GM18508 (cell line): ENCODE measurements at regions not wholly inside any gene's neighbourhood (a gene's known extent, or its start where the extent isn't known, plus 50 kb on each side); places are given as distances from the start of the nearest gene placed in this dataset.

Source experiments
- ATAC-seq: cut with Tn5 transposase; IDR thresholded peaks from one replicate; pipeline ENCODE4 v1.9.1; 2021; ENCODE audit warnings: moderate number of reproducible peaks; ENCODE audit not compliant: insufficient read depth, unreplicated experiment

DNA sequence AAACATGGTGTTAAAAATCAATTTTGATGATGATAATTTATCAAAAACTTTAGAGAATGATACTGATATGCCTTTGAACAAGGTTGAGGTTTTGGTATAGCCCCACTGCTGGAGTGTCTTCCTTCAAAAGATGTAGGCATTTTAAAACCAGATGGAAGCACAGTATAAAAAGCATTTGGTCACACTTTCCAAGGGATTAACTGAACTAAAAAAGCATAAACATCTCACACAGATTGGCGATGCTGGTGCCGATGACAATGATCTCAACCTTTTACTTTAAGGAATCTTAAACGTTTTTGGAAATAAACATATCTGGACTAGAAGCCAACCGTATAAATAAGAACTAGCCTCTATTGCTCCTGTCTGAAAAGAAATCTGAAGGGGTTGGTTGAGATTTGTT lies 488.4 kb downstream of the ENC1 start:
- ATAC-seq, result no peak

DNA sequence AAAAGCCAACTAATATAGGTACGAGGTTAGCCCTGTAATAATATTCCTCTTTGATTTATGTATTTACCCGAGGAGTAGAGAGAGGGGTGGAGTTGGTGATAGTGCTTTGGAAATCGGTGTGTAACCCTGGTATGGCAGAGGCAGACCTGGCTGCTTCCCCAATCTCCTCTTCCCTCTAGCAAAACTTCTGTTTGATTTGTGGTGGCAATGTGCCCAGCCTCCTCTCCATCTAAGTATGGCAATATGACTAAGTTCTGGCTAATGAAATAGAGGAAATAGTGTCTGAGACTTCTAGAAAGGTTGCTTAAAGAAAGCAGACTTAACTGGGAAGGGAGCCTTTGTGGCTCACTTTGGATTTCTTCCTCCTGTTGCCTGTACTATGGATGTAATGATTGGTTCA lies 491.1 kb downstream of the ENC1 start:
- no peak for ATAC-seq

DNA sequence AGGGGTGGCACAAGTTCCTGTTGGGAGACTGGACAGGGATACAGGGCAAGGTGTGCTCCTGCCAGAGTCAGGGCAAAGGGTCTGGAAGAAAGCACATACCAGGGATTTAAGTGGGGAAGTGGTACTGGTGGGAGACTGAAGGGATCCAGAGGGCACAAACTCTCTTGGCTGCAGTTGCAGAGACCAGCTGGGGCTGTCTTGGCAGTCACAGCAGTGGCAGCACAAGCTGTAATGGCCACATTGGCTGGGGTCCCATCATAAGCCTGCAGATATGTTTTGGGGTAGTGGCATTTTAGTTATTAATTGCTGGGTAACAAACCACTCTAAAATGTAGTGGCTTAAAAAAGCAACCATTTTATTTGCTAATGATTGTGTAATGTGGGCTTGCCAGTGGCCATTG lies 492.2 kb downstream of the ENC1 start:
- no peak for ATAC-seq

DNA sequence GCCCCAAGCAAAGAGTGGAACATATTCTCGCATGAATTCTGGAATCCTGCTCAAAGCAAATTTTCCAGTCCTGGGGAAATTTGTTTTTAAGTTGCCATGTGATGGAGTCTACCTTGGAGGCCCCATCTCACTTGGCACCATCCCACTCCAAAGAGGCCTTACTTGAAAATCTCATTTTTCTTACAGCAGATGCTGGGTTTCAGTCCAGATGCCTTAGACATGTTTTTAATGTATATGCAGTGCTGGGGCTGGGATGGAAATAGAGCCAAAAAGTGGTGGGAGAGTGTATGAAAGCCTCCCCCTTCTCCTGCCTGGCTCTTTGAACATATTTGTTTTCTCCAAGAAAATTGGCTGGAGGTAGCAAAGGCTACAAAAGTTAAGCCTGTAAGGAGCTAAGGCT lies 493.7 kb downstream of the ENC1 start:
- ATAC-seq, result no peak

DNA sequence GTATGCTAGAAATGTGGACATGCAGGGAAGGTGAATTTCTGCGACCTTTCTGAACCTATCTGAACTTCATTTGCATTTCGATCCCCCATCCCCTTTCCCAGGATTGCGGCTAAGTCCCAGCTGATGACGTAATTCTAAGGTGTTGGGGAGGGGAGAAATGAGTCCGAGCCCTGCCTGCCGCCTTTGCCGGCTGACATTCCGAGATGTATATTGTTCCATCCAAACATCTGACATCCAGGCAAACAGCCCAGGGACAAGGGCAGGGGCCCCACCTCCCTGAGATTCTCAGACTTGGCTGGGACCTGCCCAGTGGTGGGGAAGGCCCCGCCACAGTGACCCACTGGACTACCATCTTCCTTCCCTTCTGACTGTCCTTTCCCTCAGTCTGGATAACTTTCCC lies 494.6 kb downstream of the ENC1 start:
- ATAC-seq, result no peak

DNA sequence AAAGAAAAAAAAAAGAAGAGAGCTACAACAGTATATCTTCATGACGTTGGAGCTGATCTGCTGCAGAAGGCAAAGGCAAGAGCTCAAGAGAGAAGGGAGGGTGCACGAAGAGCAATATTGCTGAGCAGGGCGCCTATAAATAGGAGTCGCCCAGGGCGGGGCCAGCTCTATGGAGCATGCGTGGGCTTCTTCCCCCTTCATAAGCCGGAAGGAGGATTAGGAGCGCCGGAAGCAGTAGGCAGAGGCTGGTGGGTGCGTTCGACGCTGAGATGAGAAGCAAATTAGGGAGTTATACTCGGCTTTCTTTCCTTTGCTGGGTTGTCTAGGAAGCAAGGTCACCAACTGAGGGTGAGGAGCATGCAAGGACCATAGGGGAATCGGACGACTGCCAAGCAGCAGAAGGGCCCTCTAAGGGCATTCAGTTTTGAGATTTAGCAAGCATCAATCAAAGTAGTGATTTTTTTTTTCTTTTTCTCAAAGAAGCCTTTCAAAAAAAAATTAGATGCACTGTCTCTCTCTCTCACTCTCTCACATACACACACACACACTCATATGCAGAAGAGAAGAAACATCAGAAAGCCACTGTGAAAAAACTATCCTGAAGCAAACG lies 496.7 kb downstream of the ENC1 start:
- ATAC-seq, result no peak

DNA sequence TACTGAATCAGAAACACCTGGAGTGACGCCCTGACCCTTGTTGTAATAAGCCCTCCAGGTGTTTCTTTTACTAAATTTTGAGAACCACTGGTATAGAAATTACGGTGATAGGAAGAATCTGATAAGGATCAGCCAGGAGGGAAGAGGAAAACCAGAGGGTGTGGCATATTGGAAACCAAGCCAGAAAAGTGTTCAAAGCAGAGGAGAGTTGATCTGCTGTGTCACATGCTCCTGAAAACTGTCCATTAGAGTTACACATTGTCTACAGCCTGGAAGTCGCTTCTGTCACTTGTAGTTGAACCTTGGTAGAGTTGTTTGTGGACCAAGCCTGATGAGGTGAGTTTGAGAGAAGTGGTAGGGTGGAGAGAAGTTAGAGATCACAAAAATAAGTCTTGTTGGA lies 497.4 kb downstream of the ENC1 start:
- no peak for ATAC-seq

DNA sequence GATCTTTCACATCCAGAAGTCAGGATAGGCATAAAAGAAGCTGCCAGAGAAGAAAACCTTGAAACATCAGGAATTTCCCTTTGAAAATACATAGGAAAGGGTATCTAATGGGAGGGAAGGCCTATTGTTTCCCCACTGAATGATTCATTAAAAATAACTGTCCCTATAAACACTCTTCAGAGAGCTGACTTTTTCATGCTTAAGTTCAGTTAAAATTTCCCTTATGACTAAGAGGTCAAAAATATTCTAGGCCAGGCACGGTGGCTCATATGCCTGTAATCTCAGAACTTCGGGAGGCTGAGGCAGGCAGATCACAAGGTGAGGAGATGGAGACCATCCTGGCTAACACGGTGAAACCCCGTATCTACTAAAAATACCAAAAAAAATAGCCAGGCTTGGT lies 499.5 kb downstream of the ENC1 start:
- ATAC-seq, result no peak

DNA sequence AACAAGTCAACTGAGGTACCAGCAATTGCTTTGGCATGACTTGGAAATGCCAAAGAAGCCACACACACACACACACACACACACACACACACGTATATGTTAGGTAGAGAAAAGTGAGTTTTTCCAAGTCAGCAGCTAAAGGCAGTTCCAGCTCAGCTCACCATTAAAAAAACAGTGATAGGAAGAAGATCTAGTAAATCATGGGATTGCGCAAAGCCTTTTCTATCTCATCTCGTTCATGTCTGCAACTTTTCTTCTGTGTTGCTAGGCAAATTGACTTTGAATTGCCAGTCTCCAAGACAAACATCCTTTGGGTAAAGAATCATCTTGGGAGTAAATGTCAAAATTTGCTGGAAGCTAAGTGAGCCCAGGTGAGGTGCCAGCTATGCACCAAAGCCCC lies 500.1 kb downstream of the ENC1 start:
- ATAC-seq, result no peak

DNA sequence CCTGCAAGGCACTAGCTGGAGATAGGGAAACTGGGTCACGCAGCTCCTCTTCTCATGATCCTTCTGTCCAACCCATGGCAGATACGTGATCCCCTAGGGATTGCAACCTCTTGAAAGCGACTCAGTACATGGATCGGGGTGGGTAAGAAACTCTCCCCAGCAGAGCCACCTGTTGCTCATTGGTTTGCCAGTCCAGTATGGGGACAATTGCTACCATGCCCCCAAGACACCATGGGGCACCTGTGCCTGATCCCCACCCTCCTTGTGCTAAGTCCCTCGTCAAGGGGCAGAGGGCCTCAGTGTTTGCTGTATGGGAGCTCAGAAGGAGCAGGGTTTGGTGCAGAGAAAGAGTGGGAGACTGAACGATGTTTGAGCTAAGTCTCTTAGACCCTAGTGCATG lies 500.9 kb downstream of the ENC1 start:
- ATAC-seq, result no peak

DNA sequence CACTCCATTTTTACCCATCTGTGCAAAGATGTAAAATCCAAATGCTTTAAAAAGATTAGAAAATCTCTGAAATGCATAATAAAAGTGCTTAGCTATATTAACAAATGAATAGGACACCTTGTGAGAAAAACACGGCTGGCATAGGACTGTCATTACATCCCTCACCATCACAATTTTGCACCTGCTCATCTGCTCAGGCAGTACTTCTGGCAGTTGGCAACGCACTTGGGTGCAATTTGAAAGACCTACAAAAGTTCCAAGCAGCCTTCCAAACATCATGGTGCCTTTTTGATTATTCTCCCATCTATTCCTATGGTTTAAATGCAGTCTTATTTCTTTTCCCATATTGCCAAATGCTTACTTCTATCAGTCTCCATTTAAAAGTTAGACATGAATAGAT lies 501.8 kb downstream of the ENC1 start:
- no peak for ATAC-seq

DNA sequence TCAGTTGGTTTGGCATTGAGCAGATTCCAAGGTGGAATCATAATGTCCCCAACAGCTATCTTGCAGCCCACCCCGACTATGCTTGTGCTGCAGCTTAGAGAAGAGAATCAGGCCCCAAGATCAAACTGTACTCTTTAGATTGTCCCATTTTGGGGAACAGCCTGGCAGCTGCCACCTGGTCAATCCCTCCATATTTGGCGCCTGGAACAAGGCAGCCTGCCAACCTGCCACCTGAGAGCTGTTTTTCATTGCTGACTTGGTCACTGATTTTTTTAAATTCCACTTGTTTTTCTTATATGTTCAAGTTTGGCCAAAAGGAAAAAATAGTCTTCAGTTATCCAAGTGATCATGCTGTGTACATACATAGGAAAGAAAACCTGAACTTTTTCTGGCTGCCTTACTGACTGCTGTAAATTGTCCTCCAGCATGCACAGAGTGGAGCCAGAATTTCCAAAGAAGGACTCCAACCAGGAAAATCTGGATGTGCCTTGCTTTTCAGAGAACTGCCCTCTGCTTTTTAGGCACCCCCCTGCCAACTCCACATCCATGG lies 504.2 kb downstream of the ENC1 start:
- no peak for ATAC-seq

DNA sequence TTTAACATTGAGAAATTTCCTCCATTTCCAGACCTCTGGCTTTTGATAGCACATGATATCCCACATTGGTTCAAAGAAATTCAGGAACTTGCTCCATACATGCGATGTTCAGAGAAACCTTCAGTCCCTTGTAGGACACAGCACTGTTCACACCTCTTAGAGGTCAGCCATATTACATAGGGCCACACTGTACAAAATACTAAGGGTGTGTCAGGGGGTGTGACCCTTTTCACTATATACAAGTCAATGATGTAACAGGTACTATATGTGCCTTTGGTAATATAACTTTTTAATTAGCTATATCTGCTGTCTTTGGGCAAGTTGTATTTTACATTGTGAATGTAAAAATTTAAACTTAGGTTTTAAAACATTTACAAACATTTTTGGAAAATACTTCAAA lies 505.5 kb downstream of the ENC1 start:
- ATAC-seq, result no peak

DNA sequence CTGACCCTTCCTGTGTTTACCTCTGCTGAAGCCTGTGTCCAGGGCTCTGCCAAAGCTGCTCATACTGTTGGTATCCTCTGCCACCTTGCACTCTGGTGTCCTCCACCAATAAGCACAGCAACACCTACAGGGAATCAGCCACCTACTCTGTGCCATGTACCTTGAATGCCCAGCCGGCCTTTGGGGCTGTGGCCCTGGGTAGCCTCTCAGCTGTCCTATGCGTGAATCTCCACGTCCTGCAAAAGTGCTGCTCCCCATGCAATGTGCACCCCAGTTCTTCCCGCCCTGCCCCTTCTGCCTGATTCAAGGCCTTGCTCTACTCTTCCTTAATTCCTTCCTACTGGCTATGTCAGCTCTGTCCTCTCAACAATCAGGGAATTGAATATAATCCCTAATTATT lies 506.5 kb downstream of the ARHGEF28 start:
- no peak for ATAC-seq

DNA sequence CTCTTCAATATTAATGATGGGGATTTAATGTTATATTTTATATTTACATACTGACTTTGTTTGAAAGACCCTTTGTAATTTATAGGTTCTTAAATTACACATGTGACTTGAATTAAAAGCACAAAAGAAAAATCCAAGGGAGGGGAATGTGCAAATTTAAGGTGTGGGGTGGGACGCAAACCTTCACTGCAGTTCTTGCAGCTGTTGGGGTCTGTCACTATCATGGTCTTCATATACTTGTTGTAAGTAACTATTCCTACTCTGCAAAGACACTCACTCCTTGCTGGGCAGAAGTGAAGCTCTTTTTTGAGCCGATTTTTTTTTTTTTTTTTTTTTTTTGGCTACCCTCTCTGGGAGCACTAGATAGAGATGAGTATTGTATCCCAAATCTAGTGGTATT lies 505.3 kb downstream of the ARHGEF28 start:
- no peak for ATAC-seq

DNA sequence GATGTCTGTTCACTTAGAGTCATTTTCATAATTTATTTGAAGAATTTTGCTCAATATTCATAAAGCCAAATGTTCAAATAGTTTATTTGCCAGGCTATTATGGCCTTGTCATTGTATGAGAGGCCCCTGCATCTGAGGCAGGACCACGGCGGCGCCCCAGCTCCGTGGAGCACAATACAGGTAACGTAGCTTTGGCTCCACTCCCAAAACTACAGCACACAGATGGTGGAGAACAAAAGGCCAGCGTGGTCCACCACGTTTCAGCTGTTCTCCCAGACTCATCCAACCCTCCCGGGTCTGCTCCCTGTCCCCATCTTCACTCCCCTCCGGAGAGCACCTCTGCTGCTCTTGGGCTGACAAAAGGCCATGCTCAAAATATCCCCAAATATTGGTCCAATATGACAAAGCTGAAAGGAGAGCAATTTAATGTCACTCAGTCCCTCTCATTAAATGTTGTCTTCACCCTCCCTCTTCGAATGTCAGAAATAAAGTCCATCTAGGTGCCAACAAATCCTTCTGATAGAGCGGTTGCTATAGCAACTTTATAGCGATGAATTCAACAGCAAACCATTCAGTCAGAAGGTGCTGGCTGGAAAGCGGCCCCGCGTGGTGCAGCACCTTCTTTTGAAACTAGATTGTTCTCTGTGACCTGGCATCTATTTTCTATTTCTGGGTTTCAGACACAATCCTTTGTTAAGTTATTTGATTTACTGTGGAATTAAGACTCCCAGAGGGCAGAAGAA lies 504.3 kb downstream of the ARHGEF28 start:
- ATAC-seq, result no peak

DNA sequence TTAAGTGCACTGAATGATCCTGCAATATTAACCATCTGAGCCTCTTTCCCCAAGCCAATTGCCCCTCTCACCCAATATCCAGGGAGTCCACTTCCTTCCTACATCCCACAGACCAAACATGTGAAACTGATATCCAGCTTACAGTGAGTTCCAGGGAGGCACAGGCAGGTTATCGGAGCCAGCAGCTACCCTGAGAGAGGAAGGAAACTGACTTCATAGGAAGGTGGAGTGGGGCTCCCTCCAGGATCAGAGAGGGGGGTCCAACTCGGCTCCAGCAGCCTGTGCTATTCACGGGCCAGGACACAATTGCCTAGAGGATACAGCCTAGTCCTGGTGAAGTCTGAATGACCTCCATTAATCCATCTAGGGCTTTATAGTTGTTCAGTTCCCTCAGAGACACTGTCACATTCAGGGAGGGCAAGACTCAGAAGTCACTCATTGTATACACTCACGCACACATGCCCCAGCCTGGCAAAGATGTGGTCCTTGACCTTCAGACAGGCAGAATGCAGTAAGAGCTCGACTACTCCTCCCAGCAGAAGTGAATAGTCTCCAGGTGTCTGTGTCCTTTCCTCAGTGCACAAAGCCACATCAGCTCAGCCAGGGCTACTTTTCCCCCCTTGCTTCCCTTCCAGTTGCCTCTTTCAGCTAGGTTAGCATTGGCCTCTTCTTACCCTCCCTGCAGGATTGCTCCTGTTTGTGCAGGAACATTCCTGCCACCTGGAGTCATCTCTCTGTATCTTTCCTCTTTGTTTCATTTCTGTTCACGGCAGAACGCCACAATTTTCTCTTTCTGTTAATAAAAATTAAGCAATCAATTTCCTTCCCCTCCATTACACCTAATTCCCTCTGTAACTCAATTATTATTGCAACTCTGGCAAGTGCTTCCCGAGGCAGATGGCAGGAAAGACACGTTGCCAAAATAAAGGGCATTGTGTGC lies 501.7 kb downstream of the ARHGEF28 start:
- ATAC-seq, result no peak

DNA sequence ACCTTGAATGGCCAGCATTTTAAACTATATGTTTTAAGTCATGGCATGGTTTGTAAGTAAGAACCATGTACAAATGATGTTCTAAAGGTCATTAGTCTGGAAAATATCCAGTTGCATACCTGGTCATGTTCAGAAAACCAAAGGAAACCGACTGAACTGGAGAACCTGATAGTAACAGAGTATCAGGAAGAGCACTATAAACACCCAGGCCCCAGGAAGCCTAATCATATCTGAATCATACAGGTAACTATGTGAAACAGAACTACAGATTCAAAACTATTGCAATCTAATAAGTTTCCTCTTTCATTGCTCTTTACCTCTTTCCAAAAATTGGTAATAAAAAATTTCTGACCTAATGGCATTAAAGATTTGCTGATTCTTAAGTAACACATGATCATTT lies 500.3 kb downstream of the ARHGEF28 start:
- no peak for ATAC-seq

DNA sequence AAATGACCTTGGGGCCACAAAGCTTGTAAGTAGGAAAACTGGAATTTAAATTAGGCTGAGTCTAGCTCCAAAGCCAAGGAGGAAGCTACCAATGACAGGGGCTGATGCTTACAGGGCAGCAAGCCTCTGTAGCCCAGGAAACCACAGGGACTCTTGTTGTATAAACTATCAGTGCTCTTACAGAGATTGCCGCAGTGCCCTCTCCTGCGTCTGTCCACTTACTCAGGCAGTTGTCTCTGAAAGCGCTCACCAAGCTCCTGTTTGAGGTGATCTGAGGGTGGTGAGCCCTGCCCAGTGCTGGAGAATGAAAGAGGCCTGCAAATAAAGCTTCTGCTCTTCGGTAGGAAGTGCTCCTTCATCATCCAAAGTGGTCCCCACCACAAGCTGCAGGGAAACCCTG lies 498.8 kb downstream of the ARHGEF28 start:
- no peak for ATAC-seq

DNA sequence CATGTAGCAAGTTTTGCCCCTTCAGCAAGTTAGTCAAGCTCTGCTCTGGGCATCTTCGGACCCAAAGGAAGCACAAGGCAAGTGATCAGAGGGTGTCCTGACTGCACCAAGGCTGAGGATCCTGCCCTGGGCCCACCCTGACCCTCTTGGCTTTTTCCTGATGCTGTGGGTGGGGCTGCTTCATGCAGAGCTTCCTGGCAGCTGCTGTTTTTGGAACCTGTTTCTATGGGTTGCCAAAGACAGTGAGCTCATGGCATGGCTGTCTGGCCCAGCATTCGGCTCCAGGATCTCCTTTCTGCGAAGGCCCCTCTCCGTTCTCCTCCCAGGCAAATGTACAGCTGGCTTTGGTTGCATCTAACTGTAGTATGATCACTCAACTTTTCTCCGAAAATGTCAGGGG lies 497.9 kb downstream of the ARHGEF28 start:
- no peak for ATAC-seq

DNA sequence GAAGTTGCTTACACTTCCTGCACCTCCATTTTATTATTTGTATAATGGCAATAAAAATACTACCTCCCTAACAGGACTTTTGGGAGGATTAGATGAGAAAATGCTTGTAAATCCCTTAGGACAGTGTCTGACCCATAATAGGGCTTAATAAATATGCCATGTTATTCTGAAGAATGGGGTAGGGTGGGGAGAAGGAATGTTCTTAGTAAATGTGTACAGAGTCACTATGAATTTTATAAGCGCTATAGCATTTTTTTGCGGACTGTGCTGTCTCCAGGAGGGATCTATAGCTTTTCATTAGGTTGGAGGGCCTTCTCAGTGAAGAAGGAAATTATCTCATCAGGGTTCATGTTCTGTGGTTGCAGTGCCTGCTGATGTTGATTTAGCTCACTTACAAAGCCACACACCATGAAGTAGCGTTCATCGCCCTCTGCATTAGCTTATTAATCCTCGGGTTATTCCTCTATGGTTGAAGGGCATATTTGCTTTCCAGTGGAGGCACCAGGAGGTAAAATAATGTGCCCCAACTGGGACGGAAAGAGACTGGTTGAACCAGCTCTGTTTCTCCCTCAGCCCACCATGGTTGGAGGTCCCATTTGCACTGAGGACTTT lies 497.1 kb downstream of the ARHGEF28 start:
- no peak for ATAC-seq
